Mucosa of rectum (tissue), 2 donors: ENCODE measurements at regions not wholly inside any gene's neighbourhood (a gene's known extent, or its start where the extent isn't known, plus 50 kb on each side); places are given as distances from the start of the nearest gene placed in this dataset.

Source experiments
- H3K27ac ChIP-seq, 2 donors: one replicate each; pipeline ENCODE4 v1.7.0; 2013; ENCODE audit warnings: inconsistent platforms in 2 of 2, low read depth in 2 of 2, low read length in 2 of 2
- H3K27me3 ChIP-seq, 2 donors: one replicate each; pipeline ENCODE4 v1.7.0; 2013; ENCODE audit warnings: low read length in 2 of 2; ENCODE audit not compliant: control insufficient read depth in 2 of 2, insufficient read depth in 2 of 2
- H3K36me3 ChIP-seq, 2 donors: one replicate each; pipeline ENCODE4 v1.7.0; 2013; ENCODE audit warnings: low read length in 2 of 2; ENCODE audit not compliant: control insufficient read depth in 2 of 2, insufficient read depth in 2 of 2
- H3K4me1 ChIP-seq, 2 donors: one replicate each; pipeline ENCODE4 v1.7.0; 2013; ENCODE audit warnings: low read length in 2 of 2, mild to moderate bottlenecking in 1 of 2; ENCODE audit not compliant: control insufficient read depth in 2 of 2, insufficient read depth in 2 of 2
- H3K4me3 ChIP-seq, 2 donors: one replicate each; pipeline ENCODE4 v1.7.0; 2013; ENCODE audit warnings: low read length in 2 of 2
- H3K9ac ChIP-seq, 2 donors: one replicate each; pipeline ENCODE4 v1.7.0; 2013; ENCODE audit warnings: low read length in 2 of 2, low read depth in 1 of 2, mild to moderate bottlenecking in 1 of 2
- H3K9me3 ChIP-seq, 2 donors: one replicate each; pipeline ENCODE4 v1.7.0; 2013; ENCODE audit warnings: low read length in 2 of 2; ENCODE audit not compliant: control insufficient read depth in 2 of 2
- donor health status: healthy.
- donor health status: Normal muscosa, but diverticular disease.

- Histone ChIP-seq H3K4me1 (no peaks in the 10 kb centered on the region), H3K36me3 (no peaks in the 10 kb centered on the region), H3K9me3 (no peaks in the 10 kb centered on the region), H3K4me3 (no peak overlapping the region), H3K27me3 (no peaks in the 10 kb centered on the region), H3K9ac (no peak overlapping the region), H3K27ac (no peak overlapping the region)
Measured at GRCh38 chr1:96962216-96962615, 240.6 kb downstream of the PTBP2 start.

GRCh38 chr1:96962751-96963211 is 241.2 kb downstream of the PTBP2 start:
- Histone ChIP-seq H3K9me3 (no peaks in the 10 kb centered on the region), H3K27ac (no peak overlapping the region)

GRCh38 chr1:96964761-96965160 is 243.2 kb downstream of the PTBP2 start:
- no peaks in the 10 kb centered on the region for H3K9me3 ChIP-seq
- no peak overlapping the region for H3K4me3 ChIP-seq
- H3K27ac ChIP-seq: no peak overlapping the region
- H3K4me1 ChIP-seq: no peaks in the 10 kb centered on the region
- H3K36me3 ChIP-seq: no peaks in the 10 kb centered on the region
- no peak overlapping the region for H3K9ac ChIP-seq
- no peaks in the 10 kb centered on the region for H3K27me3 ChIP-seq

More at GRCh38 chr1:96962751-96963211, 241.2 kb downstream of the PTBP2 start:
- no peaks in the 10 kb centered on the region for H3K4me1 ChIP-seq
- no peaks in the 10 kb centered on the region for H3K27me3 ChIP-seq
- H3K9ac ChIP-seq: no peak overlapping the region
- H3K4me3 ChIP-seq: no peak overlapping the region
- H3K36me3 ChIP-seq: no peaks in the 10 kb centered on the region

GRCh38 chr1:96966536-96967138 is 245.1 kb downstream of the PTBP2 start:
- H3K4me1 ChIP-seq: no peaks in the 10 kb centered on the region
- no peaks in the 10 kb centered on the region for H3K36me3 ChIP-seq
- H3K27me3 ChIP-seq: no peaks in the 10 kb centered on the region
- no peak overlapping the region for H3K4me3 ChIP-seq
- no peak overlapping the region for H3K9ac ChIP-seq
- no peaks in the 10 kb centered on the region for H3K9me3 ChIP-seq
- H3K27ac ChIP-seq: no peak overlapping the region

- Histone ChIP-seq H3K9me3 (no peaks in the 10 kb centered on the region), H3K27ac (no peak overlapping the region), H3K9ac (no peak overlapping the region), H3K4me1 (no peaks in the 10 kb centered on the region), H3K27me3 (no peaks in the 10 kb centered on the region), H3K4me3 (no peak overlapping the region), H3K36me3 (no peaks in the 10 kb centered on the region)
Measured at GRCh38 chr1:96967311-96967710, 245.7 kb downstream of the PTBP2 start.

GRCh38 chr1:96968541-96968940 is 247.0 kb downstream of the PTBP2 start:
- Histone ChIP-seq H3K27me3 (no peaks in the 10 kb centered on the region), H3K27ac (no peak overlapping the region), H3K4me3 (no peak overlapping the region)

GRCh38 chr1:96968983-96969382 is 247.4 kb downstream of the PTBP2 start:
- Histone ChIP-seq H3K9ac (no peak overlapping the region), H3K27ac (no peak overlapping the region), H3K36me3 (no peaks in the 10 kb centered on the region), H3K9me3 (no peaks in the 10 kb centered on the region), H3K4me3 (no peak overlapping the region), H3K27me3 (no peaks in the 10 kb centered on the region), H3K4me1 (no peaks in the 10 kb centered on the region)

More at GRCh38 chr1:96968541-96968940, 247.0 kb downstream of the PTBP2 start:
- Histone ChIP-seq H3K36me3 (no peaks in the 10 kb centered on the region), H3K9me3 (no peaks in the 10 kb centered on the region), H3K4me1 (no peaks in the 10 kb centered on the region), H3K9ac (no peak overlapping the region)

- H3K27ac ChIP-seq: no peak overlapping the region
- no peaks in the 10 kb centered on the region for H3K9me3 ChIP-seq
- no peak overlapping the region for H3K9ac ChIP-seq
- H3K27me3 ChIP-seq: no peaks in the 10 kb centered on the region
- no peaks in the 10 kb centered on the region for H3K4me1 ChIP-seq
- no peaks in the 10 kb centered on the region for H3K36me3 ChIP-seq
- H3K4me3 ChIP-seq: no peak overlapping the region
Measured at GRCh38 chr1:96969656-96970163, 248.1 kb downstream of the PTBP2 start.

- Histone ChIP-seq H3K27ac (no peak overlapping the region), H3K4me1 (no peaks in the 10 kb centered on the region), H3K27me3 (no peaks in the 10 kb centered on the region), H3K9me3 (no peaks in the 10 kb centered on the region), H3K36me3 (no peaks in the 10 kb centered on the region), H3K4me3 (no peak overlapping the region), H3K9ac (no peak overlapping the region)
Measured at GRCh38 chr1:96971439-96971838, 249.9 kb downstream of the PTBP2 start.

GRCh38 chr1:96971849-96972602 is 250.4 kb downstream of the PTBP2 start:
- H3K9ac ChIP-seq: no peak overlapping the region
- no peaks in the 10 kb centered on the region for H3K9me3 ChIP-seq
- H3K4me3 ChIP-seq: no peak overlapping the region

More at GRCh38 chr1:96971849-96972602, 250.4 kb downstream of the PTBP2 start:
- H3K36me3 ChIP-seq: no peaks in the 10 kb centered on the region
- H3K27me3 ChIP-seq: no peaks in the 10 kb centered on the region
- no peaks in the 10 kb centered on the region for H3K4me1 ChIP-seq
- H3K27ac ChIP-seq: no peak overlapping the region
